Caco-2 (cell line): ENCODE measurements at regions not wholly inside any gene's neighbourhood (a gene's known extent, or its start where the extent isn't known, plus 50 kb on each side); places are given as distances from the start of the nearest gene placed in this dataset.
"Not testable (repeated sequence)": the region's sequence is repeated elsewhere in the genome, so short reads cannot be mapped to it uniquely, and the experiment has no call there.

ENCODE experiments used
- BruUV-seq: library from RNA; stranded (reverse); fragments of 400-500 nt; replicated peaks from 2 replicates; lab custom pipeline; 2021; lab: Mats Ljungman, UMichigan
- CTCF ChIA-PET: fragments of 300-600 bp; sonication (Branson Sonifier 250); formaldehyde crosslinking; loops from one replicate; lab custom pipeline; 2022; ENCODE audit warnings: antibody characterized with exemption; lab: Charles Lee
- POLR2A ChIA-PET: fragments of 300-600 bp; sonication (Branson Sonifier 250); formaldehyde crosslinking; loops from one replicate; lab custom pipeline; 2022; ENCODE audit warnings: antibody characterized with exemption; lab: Charles Lee
- DNase-seq, 2 experiments: peaks; one replicate each; pipeline versions ENCODE4 v3.0.0 to v3.0.0-alpha.2; 2020 to 2022
- H3K27me3 ChIP-seq: replicated peaks from 2 replicates; pipeline ENCODE4 v1.6.0; 2011; ENCODE audit warnings: low read length; ENCODE audit not compliant: control insufficient read depth, insufficient read depth
- H3K36me3 ChIP-seq: 2 replicates; pipeline ENCODE4 v1.5.1; 2011; ENCODE audit warnings: low read length; ENCODE audit not compliant: control insufficient read depth, insufficient read depth
- H3K4me1 ChIP-seq: fragments of 250-450 bp; sonication (Bioruptor Pico); 2 replicates; pipeline ENCODE4 v1.5.1; 2020; ENCODE audit warnings: mild to moderate bottlenecking
- H3K4me3 ChIP-seq: 2 replicates; pipeline ENCODE4 v1.5.1; 2011; ENCODE audit warnings: low read depth, mild to moderate bottlenecking, control low read depth, low read length
- H3K9me3 ChIP-seq: fragments of 250-450 bp; sonication (Bioruptor Pico); 2 replicates; pipeline ENCODE4 v1.5.1; 2020; ENCODE audit warnings: mild to moderate bottlenecking, moderate library complexity
- H3K27ac Mint-ChIP-seq: one replicate; pipeline ENCODE4 v1.8.0; 2022; ENCODE audit warnings: mixed read lengths; ENCODE audit not compliant: unreplicated experiment
- H3K27me3 Mint-ChIP-seq: one replicate; pipeline ENCODE4 v1.8.0; 2022; ENCODE audit warnings: mixed read lengths; ENCODE audit not compliant: insufficient read depth, unreplicated experiment
- H3K36me3 Mint-ChIP-seq: one replicate; pipeline ENCODE4 v1.8.0; 2022; ENCODE audit warnings: mild to moderate bottlenecking, mixed read lengths; ENCODE audit not compliant: insufficient read depth, unreplicated experiment
- H3K4me1 Mint-ChIP-seq: one replicate; pipeline ENCODE4 v1.8.0; 2022; ENCODE audit warnings: low read depth, mixed read lengths; ENCODE audit not compliant: unreplicated experiment
- H3K4me3 Mint-ChIP-seq: one replicate; pipeline ENCODE4 v1.8.0; 2022; ENCODE audit warnings: mild to moderate bottlenecking, moderate library complexity, mixed read lengths; ENCODE audit not compliant: unreplicated experiment
- H3K9me3 Mint-ChIP-seq: one replicate; pipeline ENCODE4 v1.8.0; 2022; ENCODE audit warnings: mixed read lengths; ENCODE audit not compliant: unreplicated experiment
- intact Hi-C: fragments of 100-400 bp; cut with micrococcal nuclease; formaldehyde crosslinking; loops from one replicate; pipeline ENCODE4 v1.10.0; 2022; ENCODE audit not compliant: unreplicated experiment
- TF ChIP-seq, protein P1 (sequence below), 2 experiments: fragments of 200-600 bp in 1 of 2; IDR thresholded peaks; 1 replicate in 1 of 2; 2 replicates in 1 of 2; pipeline versions ENCODE4 v1.5.1 to v1.8.0; 2011 to 2022; ENCODE audit warnings: antibody characterized with exemption in 1 of 2, control low read depth in 1 of 2, inconsistent platforms in 1 of 2, low read depth in 1 of 2, low read length in 1 of 2, mild to moderate bottlenecking in 1 of 2, moderate library complexity in 1 of 2; ENCODE audit not compliant: insufficient read depth in 1 of 2, severe bottlenecking in 1 of 2, unreplicated experiment in 1 of 2

DNA sequence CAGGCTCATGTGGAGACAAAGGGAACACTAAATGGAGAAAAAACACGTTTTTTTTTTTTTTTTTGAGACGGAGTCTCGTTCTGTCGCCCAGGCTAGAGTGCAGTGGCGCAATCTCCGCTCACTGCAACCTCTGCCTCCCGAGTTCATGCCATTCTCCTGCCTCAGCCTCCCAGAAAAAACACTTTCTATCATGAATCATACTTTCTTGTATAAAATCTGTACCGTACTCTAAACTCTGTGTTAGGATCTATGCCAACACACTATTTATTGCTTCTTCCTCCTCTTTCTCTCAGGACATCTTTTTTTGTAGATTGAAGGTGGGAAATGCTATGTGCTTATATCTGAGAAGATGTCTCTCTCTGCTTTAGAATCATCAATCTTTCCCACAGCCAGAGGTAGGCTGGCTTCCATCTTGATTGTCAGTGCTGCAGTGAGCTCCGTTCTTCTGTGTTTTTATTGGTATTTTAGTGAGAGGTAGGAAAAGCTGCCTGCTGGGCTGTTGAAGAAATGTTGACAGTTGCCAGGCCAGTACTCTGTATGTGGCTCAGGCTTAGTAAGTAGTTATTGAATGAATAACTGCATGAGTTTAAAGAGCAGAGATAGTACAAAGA, 101.1 kb downstream of the GPR85 start:
- intact Hi-C loops = no loop called here
- POLR2A ChIA-PET = no interaction called here

DNA sequence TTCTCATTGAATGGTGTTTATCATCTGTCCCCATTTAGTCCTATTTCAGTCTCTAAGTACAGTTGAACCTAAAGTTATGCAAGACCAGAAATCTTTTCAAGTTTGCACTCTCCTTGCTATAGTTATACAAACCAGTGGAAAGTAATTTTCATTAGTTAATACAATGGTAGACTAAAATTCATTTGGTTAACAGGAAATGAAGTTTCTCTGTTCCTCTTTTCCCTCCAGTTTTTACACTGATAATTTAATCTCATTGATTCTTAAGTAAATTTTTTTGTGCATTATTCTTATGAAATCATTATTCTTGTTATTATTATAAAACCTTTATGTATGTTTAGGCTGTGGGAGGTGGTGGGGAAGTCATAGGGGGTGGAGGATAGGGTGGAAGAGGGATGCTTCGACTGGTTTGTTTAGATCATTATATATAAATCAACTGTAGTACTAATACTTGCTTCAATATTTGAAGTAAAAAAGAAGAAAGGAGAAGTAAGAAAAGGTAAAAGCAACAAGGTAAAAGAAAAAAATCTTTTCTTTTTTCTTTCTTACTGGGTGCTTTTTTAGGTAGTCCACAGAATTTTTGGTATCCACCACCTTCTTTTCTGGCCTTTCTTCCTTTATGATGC, 104.1 kb downstream of the GPR85 start:
- ChIA-PET POLR2A (no interaction called here), CTCF (no interaction called here)
- no peaks in the 10 kb centered on the region for H3K9me3 ChIP-seq
- no peak overlapping the region for H3K27ac Mint-ChIP-seq
- no peaks in the 10 kb centered on the region for H3K4me1 ChIP-seq
- no peaks in the 10 kb centered on the region for H3K4me1 Mint-ChIP-seq
- H3K27me3 ChIP-seq = no peaks in the 10 kb centered on the region
- intact Hi-C loops = no loop called here
- H3K27me3 Mint-ChIP-seq = peaks cover 5% of the 10 kb centered on the region
- H3K4me3 Mint-ChIP-seq = no peak overlapping the region
- TF ChIP-seq, protein P1, sequence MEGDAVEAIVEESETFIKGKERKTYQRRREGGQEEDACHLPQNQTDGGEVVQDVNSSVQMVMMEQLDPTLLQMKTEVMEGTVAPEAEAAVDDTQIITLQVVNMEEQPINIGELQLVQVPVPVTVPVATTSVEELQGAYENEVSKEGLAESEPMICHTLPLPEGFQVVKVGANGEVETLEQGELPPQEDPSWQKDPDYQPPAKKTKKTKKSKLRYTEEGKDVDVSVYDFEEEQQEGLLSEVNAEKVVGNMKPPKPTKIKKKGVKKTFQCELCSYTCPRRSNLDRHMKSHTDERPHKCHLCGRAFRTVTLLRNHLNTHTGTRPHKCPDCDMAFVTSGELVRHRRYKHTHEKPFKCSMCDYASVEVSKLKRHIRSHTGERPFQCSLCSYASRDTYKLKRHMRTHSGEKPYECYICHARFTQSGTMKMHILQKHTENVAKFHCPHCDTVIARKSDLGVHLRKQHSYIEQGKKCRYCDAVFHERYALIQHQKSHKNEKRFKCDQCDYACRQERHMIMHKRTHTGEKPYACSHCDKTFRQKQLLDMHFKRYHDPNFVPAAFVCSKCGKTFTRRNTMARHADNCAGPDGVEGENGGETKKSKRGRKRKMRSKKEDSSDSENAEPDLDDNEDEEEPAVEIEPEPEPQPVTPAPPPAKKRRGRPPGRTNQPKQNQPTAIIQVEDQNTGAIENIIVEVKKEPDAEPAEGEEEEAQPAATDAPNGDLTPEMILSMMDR (IDR thresholded peaks at IDR 0.05; ENCODE audit: insufficient read depth in 1 of 2, low read depth in 1 of 2, low read length in 1 of 2, severe bottlenecking in 1 of 2, unreplicated experiment in 1 of 2) = no peak
- no peak for DNase-seq
- no peaks in the 10 kb centered on the region for H3K36me3 Mint-ChIP-seq
- BruUV-seq = no TSS peak
- no peaks in the 10 kb centered on the region for H3K9me3 Mint-ChIP-seq
- no peak overlapping the region for H3K4me3 ChIP-seq
- no peaks in the 10 kb centered on the region for H3K36me3 ChIP-seq

More for the DNA sequence above, 101.1 kb downstream of the GPR85 start:
- H3K27me3 Mint-ChIP-seq = peaks cover 5% of the 10 kb centered on the region
- no TSS peak for BruUV-seq
- Histone ChIP-seq H3K4me3 (no peak overlapping the region), H3K36me3 (no peaks in the 10 kb centered on the region), H3K4me1 (no peaks in the 10 kb centered on the region), H3K9me3 (no peaks in the 10 kb centered on the region), H3K27me3 (no peaks in the 10 kb centered on the region)
- H3K27ac Mint-ChIP-seq = no peak overlapping the region
- no peaks in the 10 kb centered on the region for H3K9me3 Mint-ChIP-seq
- TF ChIP-seq, protein P1 (IDR thresholded peaks at IDR 0.05; ENCODE audit: insufficient read depth in 1 of 2, low read depth in 1 of 2, low read length in 1 of 2, severe bottlenecking in 1 of 2, unreplicated experiment in 1 of 2) = no peak
- DNase-seq = no peak
- H3K36me3 Mint-ChIP-seq = no peaks in the 10 kb centered on the region
- CTCF ChIA-PET = no interaction called here
- peaks cover 10% of the 10 kb centered on the region for H3K4me1 Mint-ChIP-seq
- H3K4me3 Mint-ChIP-seq = no peak overlapping the region

DNA sequence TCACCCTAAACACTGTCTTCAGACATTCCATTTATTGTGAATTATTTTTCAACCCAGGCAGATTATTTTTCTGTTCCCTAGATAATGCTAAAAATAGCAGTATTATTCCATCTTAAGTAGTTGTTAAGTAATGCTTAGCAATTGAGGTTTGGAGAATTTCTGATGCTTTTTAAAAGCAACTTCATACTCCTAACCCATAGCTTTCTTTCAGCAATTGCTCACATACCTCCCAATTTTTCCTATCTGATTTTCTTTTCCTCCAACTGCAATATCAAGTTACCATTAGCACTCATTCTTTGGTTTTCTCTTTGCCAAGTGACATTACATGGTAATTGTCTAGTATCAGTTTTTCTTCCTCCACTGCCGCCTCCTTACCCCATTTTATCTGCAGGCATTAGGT, 104.7 kb downstream of the GPR85 start:
- H3K4me3 Mint-ChIP-seq = no peak overlapping the region
- H3K27me3 Mint-ChIP-seq = peaks cover 5% of the 10 kb centered on the region
- POLR2A ChIA-PET = no interaction called here
- TF ChIP-seq, protein P1 (IDR thresholded peaks at IDR 0.05; ENCODE audit: insufficient read depth in 1 of 2, low read depth in 1 of 2, low read length in 1 of 2, severe bottlenecking in 1 of 2, unreplicated experiment in 1 of 2) = no peak
- Histone ChIP-seq H3K4me1 (no peaks in the 10 kb centered on the region), H3K4me3 (no peak overlapping the region), H3K36me3 (no peaks in the 10 kb centered on the region), H3K27me3 (no peaks in the 10 kb centered on the region), H3K9me3 (no peaks in the 10 kb centered on the region)
- H3K4me1 Mint-ChIP-seq = no peaks in the 10 kb centered on the region
- no peak for DNase-seq
- intact Hi-C loops = no loop called here
- CTCF ChIA-PET = no interaction called here
- BruUV-seq = no TSS peak
- no peaks in the 10 kb centered on the region for H3K9me3 Mint-ChIP-seq
- H3K36me3 Mint-ChIP-seq = no peaks in the 10 kb centered on the region
- no peak overlapping the region for H3K27ac Mint-ChIP-seq

DNA sequence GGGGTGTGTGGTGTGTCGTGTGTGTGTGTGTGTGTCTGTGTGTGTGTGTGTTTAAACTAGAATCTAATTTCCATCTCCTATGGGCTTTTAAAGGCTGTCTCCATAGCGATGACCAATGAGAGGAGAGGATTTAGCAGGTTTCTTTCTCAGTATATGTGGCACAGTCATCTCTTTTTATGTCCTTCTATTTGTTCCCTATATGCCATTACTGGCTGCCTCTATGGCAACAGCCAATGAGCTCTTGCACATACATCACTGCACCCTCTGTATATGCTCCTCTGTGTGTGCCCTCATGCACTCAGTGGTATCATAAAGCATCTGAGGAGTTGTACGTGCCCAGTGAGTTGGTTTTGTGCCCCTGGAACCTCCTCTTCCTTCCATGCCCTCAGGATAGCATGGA, 107.6 kb downstream of the GPR85 start:
- H3K27me3 Mint-ChIP-seq, H3K27ac Mint-ChIP-seq, H3K9me3 ChIP-seq, H3K27me3 ChIP-seq, CTCF ChIA-PET, intact Hi-C loops, BruUV-seq, H3K4me3 ChIP-seq, H3K4me1 Mint-ChIP-seq, H3K4me1 ChIP-seq, H3K36me3 Mint-ChIP-seq, DNase-seq, POLR2A ChIA-PET, H3K36me3 ChIP-seq, H3K9me3 Mint-ChIP-seq, H3K4me3 Mint-ChIP-seq: not testable (repeated sequence)
